DOHH2 (cell line): ENCODE measurements at regions not wholly inside any gene's neighbourhood (a gene's known extent, or its start where the extent isn't known, plus 50 kb on each side); places are given as distances from the start of the nearest gene placed in this dataset.
"Not testable (repeated sequence)": the region's sequence is repeated elsewhere in the genome, so short reads cannot be mapped to it uniquely, and the experiment has no call there.

Source experiments
- H3F3A ChIP-seq: fragments of 200-600 bp; sonication (generic), shearing (Covaris generic); 2 replicates; pipeline ENCODE4 v1.6.0; 2016; ENCODE audit warnings: antibody characterized with exemption, mild to moderate bottlenecking; ENCODE audit not compliant: control insufficient read depth, insufficient read depth
- H3K27ac ChIP-seq: fragments of 200-600 bp; sonication (generic); 2 replicates; pipeline ENCODE4 v1.5.1; 2014; ENCODE audit warnings: low read depth, mild to moderate bottlenecking, low read length, moderate library complexity
- H3K27me3 ChIP-seq: fragments of 200-600 bp; sonication (generic); 2 replicates; pipeline ENCODE4 v1.6.1; 2014; ENCODE audit warnings: mild to moderate bottlenecking, low read length, mixed read lengths; ENCODE audit not compliant: control insufficient read depth
- H3K36me3 ChIP-seq: fragments of 200-600 bp; sonication (generic); 2 replicates; pipeline ENCODE4 v1.6.1; 2014; ENCODE audit warnings: mild to moderate bottlenecking, low read length, moderate library complexity, mixed read lengths; ENCODE audit not compliant: control insufficient read depth
- H3K4me1 ChIP-seq: fragments of 200-600 bp; sonication (generic); 2 replicates; pipeline ENCODE4 v1.6.1; 2014; ENCODE audit warnings: mild to moderate bottlenecking, low read length, mixed read lengths; ENCODE audit not compliant: control insufficient read depth
- H3K4me2 ChIP-seq: fragments of 200-600 bp; sonication (generic); 2 replicates; pipeline ENCODE4 v1.6.0; 2014; ENCODE audit warnings: mild to moderate bottlenecking, low read length, moderate library complexity
- H3K4me3 ChIP-seq: fragments of 200-600 bp; sonication (generic); 2 replicates; pipeline ENCODE4 v1.5.1; 2014; ENCODE audit warnings: mild to moderate bottlenecking, low read length, mixed read lengths
- H3K79me2 ChIP-seq: fragments of 200-600 bp; sonication (generic); 2 replicates; pipeline ENCODE4 v1.6.1; 2014; ENCODE audit warnings: mild to moderate bottlenecking, low read length, mixed read lengths; ENCODE audit not compliant: control insufficient read depth
- H3K9me2 ChIP-seq: fragments of 200-600 bp; sonication (generic); replicated peaks from 2 replicates; pipeline ENCODE4 v1.6.1; 2014; ENCODE audit warnings: mild to moderate bottlenecking, low read length, mixed read lengths; ENCODE audit not compliant: control insufficient read depth
- H3K9me3 ChIP-seq: fragments of 200-600 bp; sonication (generic); 2 replicates; pipeline ENCODE4 v1.6.1; 2014; ENCODE audit warnings: antibody characterized with exemption, low read length, mixed read lengths; ENCODE audit not compliant: control insufficient read depth, insufficient read depth
- H4K20me1 ChIP-seq: fragments of 200-600 bp; sonication (generic); 2 replicates; pipeline ENCODE4 v1.6.0; 2014; ENCODE audit warnings: low read depth, mild to moderate bottlenecking, antibody characterized with exemption, low read length, moderate library complexity; ENCODE audit not compliant: control insufficient read depth, insufficient read depth
- CTCF ChIP-seq: fragments of 200-600 bp; sonication (generic); IDR thresholded peaks from one replicate; pipeline ENCODE4 v1.5.1; 2014; ENCODE audit warnings: antibody characterized with exemption, mild to moderate bottlenecking, low read depth, low read length; ENCODE audit not compliant: poor library complexity, severe bottlenecking
- EZH2phosphoT487 ChIP-seq: fragments of 200-600 bp; sonication (generic); IDR thresholded peaks from 2 replicates; pipeline ENCODE4 v1.6.1; 2017; ENCODE audit warnings: borderline replicate concordance, mild to moderate bottlenecking, antibody characterized with exemption, low read length, moderate library complexity, mixed read lengths

DNA sequence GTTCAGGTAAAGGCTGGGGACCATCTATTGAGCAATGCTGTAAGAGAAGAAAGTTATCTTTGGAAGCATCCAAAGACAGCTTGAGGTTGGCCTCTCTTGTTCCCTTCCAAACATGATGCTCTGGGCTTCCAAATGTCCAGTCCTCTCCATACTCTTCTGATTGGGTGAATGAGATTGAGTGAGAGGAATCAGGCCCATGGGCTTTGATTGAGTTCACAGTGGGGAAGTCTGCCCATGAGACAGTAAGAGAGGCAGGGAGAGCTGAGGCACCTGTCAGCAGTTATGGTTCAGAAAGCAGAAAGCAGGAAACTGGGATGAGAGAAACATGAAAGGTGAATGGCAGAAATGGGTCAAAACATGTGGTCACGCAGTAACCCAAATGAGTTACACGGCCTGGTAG is 1006.9 kb downstream of the VRK1 start:
- no peak overlapping the region for H3K4me2 ChIP-seq
- H3K4me1 ChIP-seq: no peaks in the 10 kb centered on the region
- no peaks in the 10 kb centered on the region for H4K20me1 ChIP-seq
- H3F3A ChIP-seq: no peaks in the 10 kb centered on the region
- H3K9me3 ChIP-seq: no peaks in the 10 kb centered on the region
- no peak for TF ChIP-seq CTCF
- no peak for TF ChIP-seq EZH2phosphoT487
- H3K79me2 ChIP-seq: no peaks in the 10 kb centered on the region
- H3K4me3 ChIP-seq: no peak overlapping the region
- no peaks in the 10 kb centered on the region for H3K9me2 ChIP-seq
- no peaks in the 10 kb centered on the region for H3K36me3 ChIP-seq
- H3K27me3 ChIP-seq: no peaks in the 10 kb centered on the region
- H3K27ac ChIP-seq: no peak overlapping the region

- no peak overlapping the region for H3K4me3 ChIP-seq
- H3F3A ChIP-seq: no peaks in the 10 kb centered on the region
- no peak overlapping the region for H3K4me2 ChIP-seq
- no peaks in the 10 kb centered on the region for H3K79me2 ChIP-seq
- H3K9me2 ChIP-seq: no peaks in the 10 kb centered on the region
- H3K27ac ChIP-seq: no peak overlapping the region
- no peaks in the 10 kb centered on the region for H3K4me1 ChIP-seq
- H4K20me1 ChIP-seq: no peaks in the 10 kb centered on the region
- H3K27me3 ChIP-seq: no peaks in the 10 kb centered on the region
- H3K36me3 ChIP-seq: no peaks in the 10 kb centered on the region
- H3K9me3 ChIP-seq: no peaks in the 10 kb centered on the region
- TF ChIP-seq CTCF: no peak
- TF ChIP-seq EZH2phosphoT487: no peak
Measured at GRCh38 chr14:97806891-97807290, 1009.7 kb downstream of the VRK1 start.

GRCh38 chr14:97808541-97808940 is 1011.4 kb downstream of the VRK1 start:
- not testable (repeated sequence) for H3K4me3 ChIP-seq, H3K9me3 ChIP-seq, H3F3A ChIP-seq, H3K36me3 ChIP-seq, H3K27ac ChIP-seq, H3K4me1 ChIP-seq, H3K79me2 ChIP-seq, H3K4me2 ChIP-seq, H3K9me2 ChIP-seq, H4K20me1 ChIP-seq, H3K27me3 ChIP-seq

DNA sequence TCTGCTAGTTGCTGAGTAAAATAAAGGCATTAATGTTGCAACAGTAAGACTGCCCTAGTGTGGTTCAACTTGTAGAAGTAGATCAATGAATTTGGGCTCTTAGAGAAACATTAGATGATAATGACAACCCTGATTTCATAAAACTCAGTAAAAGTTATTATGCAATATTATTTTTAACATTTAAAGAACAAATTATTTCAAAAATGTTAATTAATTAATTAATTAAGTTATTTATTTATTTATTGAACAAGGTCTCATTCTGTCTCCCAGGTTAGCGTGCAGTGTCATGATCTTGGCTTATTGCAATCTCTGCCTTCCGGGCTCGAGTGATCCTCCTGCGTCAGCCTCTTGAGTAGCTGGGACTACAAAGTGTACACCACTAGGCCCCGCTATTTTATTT is 1016.4 kb downstream of the VRK1 start:
- Histone ChIP-seq H3K27ac (no peak overlapping the region), H3K4me2 (no peak overlapping the region), H3K27me3 (no peaks in the 10 kb centered on the region), H3K36me3 (no peaks in the 10 kb centered on the region), H4K20me1 (no peaks in the 10 kb centered on the region), H3K9me2 (no peaks in the 10 kb centered on the region), H3K4me1 (no peaks in the 10 kb centered on the region), H3F3A (no peaks in the 10 kb centered on the region), H3K79me2 (no peaks in the 10 kb centered on the region), H3K9me3 (no peaks in the 10 kb centered on the region), H3K4me3 (no peak overlapping the region)
- TF ChIP-seq CTCF (no peak), EZH2phosphoT487 (no peak)
